Heart right ventricle (tissue), 16 donors: ENCODE measurements at regions not wholly inside any gene's neighbourhood (a gene's known extent, or its start where the extent isn't known, plus 50 kb on each side); places are given as distances from the start of the nearest gene placed in this dataset.

ENCODE experiments used
- ATAC-seq, 8 donors: fragments of 200-7000 bp; cut with Tn5 transposase; one replicate each; pipeline ENCODE4 v1.9.1; 2020; ENCODE audit warnings: mild to moderate bottlenecking in 8 of 8, moderate library complexity in 8 of 8, moderate number of reproducible peaks in 1 of 8
- DNase-seq, 2 donors: peaks; one replicate each; pipeline ENCODE4 v3.0.0-alpha.2; 2020
- H3K27ac ChIP-seq, 10 donors: fragments of 200-600 bp; sonication (generic) in 2 of 10; one replicate each; pipeline versions ENCODE4 v1.5.0 to v1.8.0; 2020 to 2022; ENCODE audit warnings: mild to moderate bottlenecking in 3 of 10
- H3K27me3 ChIP-seq, 7 donors: fragments of 200-600 bp; one replicate each; pipeline ENCODE4 v1.8.0; 2021 to 2022; ENCODE audit warnings: mild to moderate bottlenecking in 2 of 7
- H3K36me3 ChIP-seq, 9 donors: fragments of 200-600 bp; sonication (generic) in 1 of 9; one replicate each; pipeline versions ENCODE4 v1.5.0 to v1.8.0; 2020 to 2022; ENCODE audit warnings: mild to moderate bottlenecking in 2 of 9
- H3K4me1 ChIP-seq, 9 donors: fragments of 200-600 bp; sonication (generic) in 1 of 9; one replicate each; pipeline versions ENCODE4 v1.5.0 to v1.8.0; 2020 to 2022; ENCODE audit warnings: mild to moderate bottlenecking in 4 of 9
- H3K4me3 ChIP-seq, 10 donors: fragments of 200-600 bp; sonication (generic) in 2 of 10; one replicate each; pipeline versions ENCODE4 v1.5.0 to v1.8.0; 2020 to 2022; ENCODE audit warnings: mild to moderate bottlenecking in 7 of 10, moderate library complexity in 2 of 10
- H3K9me3 ChIP-seq, 11 donors: fragments of 200-600 bp in 10 of 11; sonication (generic) in 2 of 11; one replicate each; pipeline versions ENCODE4 v1.5.0 to v1.8.0; 2013 to 2022; ENCODE audit warnings: mild to moderate bottlenecking in 2 of 11, control low read depth in 1 of 11, moderate library complexity in 1 of 11
- CTCF ChIP-seq, 9 donors: fragments of 200-600 bp; sonication (generic) in 2 of 9; IDR thresholded peaks; one replicate each; pipeline versions ENCODE4 v1.5.0 to v1.8.0; 2021 to 2022; ENCODE audit warnings: antibody characterized with exemption in 9 of 9, mild to moderate bottlenecking in 5 of 9, moderate library complexity in 1 of 9
- WGBS, 2 donors: extraction: QIAGEN DNeasy Blood & Tissue Kit; methylation state at CpG; one replicate each; pipeline ENCODE4 v1.1.7; 2013; ENCODE audit warnings: inconsistent platforms in 1 of 2; 5-methylcytosine and 5-hydroxymethylcytosine counted together
- intact Hi-C, 10 donors: fragments of 100-400 bp; cut with DNase I; formaldehyde crosslinking; loops; one replicate each; pipeline versions ENCODE4 v1.11.1 to v1.14.2; 2022
- donor health status: Arrhythmogenic right ventricular cardiomyopathy.
- donor health status: ischemic (EF 13 %, LVEDD 7.1; RV severe dilation, severe dysfunction).
- donor health status: healthy with polysubstance abuse.
- donor health status: DM: no; HTN: yes; CAD: no.
- donor health status: DM: no; HTN: no; CAD: no.
- donor health status: ischemic (EF 25% LVEDD 6.9; RV normal size, moderate dysfunction).
- donor health status: ischemic (EF 25% LVEDD 5.7; RV mildly dilated, moderate dysfunction).
- donor health status: healthy.
- donor health status: DM: yes; HTN: yes; CAD: no.
- donor health status: Ischemic cardiomyopathy.
- donor health status: ischemic (EF 35%, LVEDD 5.7; RV mildly dilated, moderate dysfunction).
- donor health status: nonischemic (EF 11% LVEDD 7.7; RV severe dilation, severe dysfunction).
- donor health status: DM: yes; HTN: yes; CAD: no.
- donor health status: PGD.
- donor health status: ischemic (EF 29% LVEDD 5.4; RV normal size, mild dysfunction).
- donor health status: nonischemic (EF 23%, LVEDD 6.1; RV moderate dilation, normal function).

DNA sequence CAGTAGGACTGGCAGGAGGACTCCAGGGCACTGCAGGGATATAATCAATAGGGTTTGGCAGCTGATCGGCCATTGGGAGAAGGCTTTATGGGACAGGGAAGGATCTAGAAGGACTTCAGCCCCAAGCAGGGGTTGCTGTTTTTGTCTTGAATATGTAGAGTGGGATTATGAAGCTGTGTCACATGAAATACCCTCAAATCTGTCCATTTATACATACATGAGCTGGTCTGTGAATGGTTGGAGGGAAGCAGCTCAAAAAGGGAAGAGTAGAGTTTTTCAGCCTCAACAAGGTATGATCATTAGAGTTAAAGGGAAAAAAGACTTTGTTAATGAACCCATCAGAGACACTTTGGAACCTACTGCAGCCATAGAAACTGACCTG lies 98.2 kb upstream of the ZNF217 start:
- 90 to 95% methylated on average over 1 of the region's 1 CpG for WGBS, 2 donors
- H3K9me3 ChIP-seq, result no peaks in the 10 kb centered on the region
- no peaks in the 10 kb centered on the region for H3K36me3 ChIP-seq
- H3K27me3 ChIP-seq, result no peaks in the 10 kb centered on the region
- intact Hi-C loops, result no loop called here
- peaks cover 0 to 15% (median 0%) of the 10 kb centered on the region in 9 donors for H3K4me1 ChIP-seq
- no peak overlapping the region for H3K4me3 ChIP-seq
- TF ChIP-seq CTCF (IDR thresholded peaks at IDR 0.05), result no peak
- no peak overlapping the region for H3K27ac ChIP-seq
- DNase-seq (no peak), ATAC-seq (no peak)

DNA sequence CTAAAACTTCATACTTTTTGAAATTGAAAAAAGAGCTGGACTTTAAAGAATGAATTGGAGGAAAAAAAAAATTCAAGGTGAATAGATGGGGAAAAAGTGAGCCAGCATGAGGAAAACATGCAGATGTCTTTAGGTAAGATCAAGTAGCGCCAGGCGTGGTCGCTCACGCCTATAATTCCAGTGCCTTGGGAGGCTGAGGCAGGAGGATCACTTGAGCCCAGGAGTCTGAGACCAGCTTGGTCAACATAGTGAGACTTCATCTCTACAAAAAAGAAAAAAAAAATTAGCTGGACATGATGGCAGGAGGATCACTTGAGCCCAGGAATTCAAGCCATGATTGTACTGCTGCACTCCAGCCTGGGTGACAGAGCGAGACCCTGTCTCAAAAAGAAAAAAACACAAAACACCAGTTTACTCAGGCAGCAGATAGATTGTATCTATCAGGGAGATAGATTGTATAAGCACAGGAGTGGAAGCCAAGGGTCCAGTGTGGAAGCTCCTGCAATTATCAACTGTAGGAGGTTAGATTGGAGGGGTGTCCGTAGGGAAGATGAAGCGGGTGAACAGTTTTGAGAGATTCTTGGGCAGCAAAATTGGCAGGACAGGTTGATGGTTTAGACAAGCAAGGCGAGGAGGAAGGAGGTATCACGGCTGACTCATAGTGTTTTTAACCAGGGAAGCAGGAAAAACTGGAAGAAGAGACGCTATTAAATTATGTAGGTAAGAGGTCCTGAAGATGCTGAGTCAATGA lies 97.6 kb upstream of the ZNF217 start:
- Histone ChIP-seq H3K36me3 (no peaks in the 10 kb centered on the region), H3K9me3 (no peaks in the 10 kb centered on the region), H3K27ac (no peak overlapping the region), H3K27me3 (no peaks in the 10 kb centered on the region), H3K4me1 (peaks cover 0 to 15% (median 0%) of the 10 kb centered on the region in 9 donors), H3K4me3 (no peak overlapping the region)
- 92 to 94% methylated on average over 10 of the region's 10 CpGs for WGBS, 2 donors
- ATAC-seq (no peak), DNase-seq (no peak)
- no peak for TF ChIP-seq CTCF (IDR thresholded peaks at IDR 0.05)
- intact Hi-C loops, result no loop called here

DNA sequence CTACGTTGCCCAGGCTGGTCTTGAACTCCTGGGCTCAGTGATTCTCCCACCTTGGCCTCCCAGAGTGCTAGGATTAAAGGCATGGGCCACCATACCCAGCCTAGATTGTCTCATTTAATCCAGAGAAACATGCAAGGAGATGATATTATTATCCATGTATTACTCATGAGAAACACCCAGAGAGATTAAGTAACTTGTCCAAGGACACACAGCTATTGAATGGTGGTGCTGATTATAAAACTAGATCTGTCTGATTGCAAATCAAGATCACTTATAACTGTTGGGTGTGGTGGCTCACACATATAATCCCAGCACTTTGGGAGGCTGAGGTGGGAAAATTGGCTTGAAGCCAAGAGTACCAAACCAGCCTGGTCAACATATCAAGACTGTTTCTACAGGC lies 94.4 kb upstream of the ZNF217 start:
- no peaks in the 10 kb centered on the region for H3K36me3 ChIP-seq
- no peak for DNase-seq
- H3K27me3 ChIP-seq, result no peaks in the 10 kb centered on the region
- peaks cover 0 to 13% (median 0%) of the 10 kb centered on the region in 9 donors for H3K4me1 ChIP-seq
- H3K27ac ChIP-seq, result no peak overlapping the region
- no peak overlapping the region for H3K4me3 ChIP-seq
- ATAC-seq, result no peak
- no peak for TF ChIP-seq CTCF (IDR thresholded peaks at IDR 0.05)
- intact Hi-C loops, result no loop called here
- WGBS, 2 donors, result 94 to 100% methylated on average over 1 of the region's 1 CpG
- H3K9me3 ChIP-seq, result no peaks in the 10 kb centered on the region

GRCh38 chr20:53685070-53685595 lies 91.5 kb upstream of the ZNF217 start:
- intact Hi-C loops, result no loop called here
- no peak for TF ChIP-seq CTCF (IDR thresholded peaks at IDR 0.05)
- Histone ChIP-seq H3K9me3 (no peaks in the 10 kb centered on the region), H3K36me3 (no peaks in the 10 kb centered on the region), H3K27ac (no peak overlapping the region), H3K4me3 (no peak overlapping the region), H3K27me3 (no peaks in the 10 kb centered on the region), H3K4me1 (peaks cover 0 to 11% (median 3%) of the 10 kb centered on the region in 9 donors)
- 97 to 99% methylated on average over 8 of the region's 8 CpGs for WGBS, 2 donors
- DNase-seq (no peak), ATAC-seq (no peak)
